ENCODE measurements at regions not wholly inside any gene's neighbourhood (a gene's known extent, or its start where the extent isn't known, plus 50 kb on each side); places are given as distances from the start of the nearest gene placed in this dataset.

- POLR2A ChIA-PET = no interaction called here
- peaks cover 9% of the 10 kb centered on the region for H3K27me3 ChIP-seq (ENCODE audit: control insufficient read depth, insufficient read depth, low read length)
- no peak for TF ChIP-seq CTCF (IDR thresholded peaks at IDR 0.05; ENCODE audit: low read depth, low read length)
- CTCF ChIA-PET = no interaction called here
- no peak overlapping the region for H3K27ac ChIP-seq (ENCODE audit: low read depth, low read length)
- no peak for DNase-seq (ENCODE audit: low read depth, low spot score)
- H3K9me3 ChIP-seq (ENCODE audit: control insufficient read depth, insufficient read depth, low read length) = no peaks in the 10 kb centered on the region; the same call in 1 of the 2 replicates
- H3K4me3 ChIP-seq (ENCODE audit: low read depth, low read length) = no peak overlapping the region
These were observed 108.1 kb upstream of the GJB6 start for GRCh38 chr13:20340136-20340758.

DNA sequence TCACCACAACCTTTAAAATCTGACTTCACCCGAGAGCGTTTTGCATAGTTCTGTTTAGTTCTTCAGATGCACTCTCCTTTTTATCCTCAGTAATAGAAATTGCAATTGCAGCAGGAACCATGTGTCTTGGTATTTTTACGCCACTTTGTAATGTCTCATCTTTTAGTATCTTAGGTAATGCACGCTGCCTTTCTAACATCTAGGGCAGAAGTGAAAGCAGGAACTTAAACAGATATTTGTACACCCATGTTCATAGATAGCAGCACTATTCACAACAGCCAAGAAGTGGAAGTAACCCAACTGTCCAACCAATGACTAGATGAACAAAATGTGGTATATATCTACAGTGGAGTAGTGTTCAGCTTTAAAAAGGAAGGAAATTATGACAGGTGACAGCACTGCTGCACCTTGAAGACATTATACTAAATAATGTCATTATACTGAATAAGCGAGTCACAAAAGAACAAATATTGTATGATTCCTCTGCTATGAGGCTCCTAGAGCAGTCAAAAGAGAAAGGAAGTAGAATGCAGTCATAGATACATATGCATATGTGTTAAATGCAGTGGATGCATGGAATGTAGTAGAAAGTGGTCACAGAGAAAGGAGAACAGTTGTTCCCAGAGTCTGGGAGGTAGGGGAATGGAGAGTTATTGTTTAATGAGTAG lies 105.9 kb upstream of the GJB6 start:
- H3K27ac ChIP-seq (ENCODE audit: low read depth, low read length) = no peak overlapping the region
- ChIA-PET CTCF (no interaction called here), POLR2A (no interaction called here)

DNA sequence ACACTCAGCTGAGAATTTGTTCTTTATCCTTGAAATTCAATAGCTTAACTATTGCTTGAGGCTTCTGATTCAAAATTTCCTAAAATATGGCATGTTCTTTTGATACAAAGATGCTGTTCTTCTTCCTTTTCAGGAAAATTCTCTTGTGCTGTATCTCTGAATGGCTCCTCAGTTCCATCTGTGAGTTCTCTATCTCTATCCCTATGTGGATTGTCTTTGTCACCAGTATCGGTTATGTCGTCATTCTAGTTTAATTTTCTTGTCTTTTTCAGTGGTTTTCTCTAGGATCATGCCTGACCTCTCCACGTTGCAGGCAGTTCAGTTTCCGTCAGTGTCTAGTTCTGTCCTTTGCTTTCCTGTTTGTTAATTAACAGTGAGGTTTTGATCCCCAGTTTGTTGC lies 104.6 kb upstream of the GJB6 start:
- CTCF ChIA-PET = no interaction called here

More for the DNA sequence above, 105.9 kb upstream of the GJB6 start:
- no peak for DNase-seq (ENCODE audit: low read depth, low spot score)
- Histone ChIP-seq H3K27me3 (ENCODE audit: control insufficient read depth, insufficient read depth, low read length) (peaks cover 13% of the 10 kb centered on the region), H3K9me3 (ENCODE audit: control insufficient read depth, insufficient read depth, low read length) (no peaks in the 10 kb centered on the region), H3K4me3 (ENCODE audit: low read depth, low read length) (no peak overlapping the region)
- TF ChIP-seq CTCF (IDR thresholded peaks at IDR 0.05; ENCODE audit: low read depth, low read length) = no peak

DNA sequence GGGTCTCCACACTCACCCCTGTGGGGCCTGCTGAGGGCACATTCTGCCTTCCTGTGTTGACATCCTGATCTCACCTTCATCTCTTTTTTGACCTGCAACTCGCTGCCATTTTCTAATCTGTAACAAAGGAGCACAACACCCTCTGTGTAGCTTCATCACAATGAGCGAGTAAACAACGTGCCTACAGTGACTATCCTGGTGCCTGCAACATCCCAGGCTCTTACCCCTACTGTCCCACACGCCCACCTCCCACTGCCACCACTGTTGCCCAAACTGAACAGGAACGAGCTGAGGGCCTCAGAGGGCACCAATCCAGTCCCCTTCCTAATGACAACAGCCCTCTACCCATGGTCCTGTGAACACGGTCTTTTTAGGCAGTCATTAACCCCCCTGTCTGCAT lies 102.2 kb upstream of the GJB6 start:
- no peak for TF ChIP-seq CTCF (IDR thresholded peaks at IDR 0.05; ENCODE audit: low read depth, low read length)
- H3K4me3 ChIP-seq (ENCODE audit: low read depth, low read length) = no peak overlapping the region
- no peaks in the 10 kb centered on the region for H3K9me3 ChIP-seq (ENCODE audit: control insufficient read depth, insufficient read depth, low read length)
- H3K27ac ChIP-seq (ENCODE audit: low read depth, low read length) = no peak overlapping the region
- no peak for DNase-seq (ENCODE audit: low read depth, low spot score)
- CTCF ChIA-PET = no interaction called here
- POLR2A ChIA-PET = no interaction called here
- H3K27me3 ChIP-seq (ENCODE audit: control insufficient read depth, insufficient read depth, low read length) = peaks cover 21% of the 10 kb centered on the region

More for the DNA sequence above, 104.6 kb upstream of the GJB6 start:
- no peak for TF ChIP-seq CTCF (IDR thresholded peaks at IDR 0.05; ENCODE audit: low read depth, low read length)
- Histone ChIP-seq H3K27ac (ENCODE audit: low read depth, low read length) (no peak overlapping the region), H3K27me3 (ENCODE audit: control insufficient read depth, insufficient read depth, low read length) (peaks cover 17% of the 10 kb centered on the region), H3K9me3 (ENCODE audit: control insufficient read depth, insufficient read depth, low read length) (no peaks in the 10 kb centered on the region), H3K4me3 (ENCODE audit: low read depth, low read length) (no peak overlapping the region)
- POLR2A ChIA-PET = no interaction called here
- DNase-seq (ENCODE audit: low read depth, low spot score) = no peak

DNA sequence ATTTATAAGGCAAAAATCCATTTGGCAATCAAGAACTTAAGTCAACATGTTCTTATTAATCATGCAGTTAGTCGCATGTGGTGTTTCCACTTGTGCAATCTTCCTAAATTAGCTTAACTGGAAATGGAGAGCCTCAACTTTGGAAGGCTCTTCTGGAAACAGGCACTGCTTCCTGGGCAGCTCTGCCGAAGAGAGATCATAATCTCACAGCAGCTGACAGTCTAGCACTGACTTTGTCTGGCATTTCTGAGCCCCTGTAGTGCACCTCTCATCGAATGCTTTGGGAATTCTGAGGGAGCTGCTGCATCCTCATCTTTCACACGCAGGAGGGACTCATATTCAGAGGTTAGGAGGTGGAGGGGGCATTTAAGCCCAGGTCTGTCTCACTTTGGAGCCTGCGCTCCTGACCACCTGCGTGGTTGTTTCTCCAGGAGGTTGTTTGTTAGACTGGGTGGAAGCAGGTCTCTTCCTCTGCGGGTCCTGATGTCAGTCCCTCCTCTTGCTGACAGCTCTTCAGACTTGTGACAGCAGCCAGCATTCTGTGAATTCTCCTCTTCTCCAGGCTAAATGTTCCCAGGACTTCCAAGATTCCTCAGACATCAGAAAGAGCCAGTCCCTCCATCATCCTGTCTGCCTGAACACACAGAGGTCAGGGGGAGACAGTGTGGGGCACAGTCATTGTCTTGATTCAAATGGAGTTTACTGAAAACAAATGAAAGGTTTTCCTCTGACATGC lies 100.4 kb upstream of the GJB6 start:
- no peak for DNase-seq (ENCODE audit: low read depth, low spot score)

More for the DNA sequence above, 100.4 kb upstream of the GJB6 start:
- no peaks in the 10 kb centered on the region for H3K9me3 ChIP-seq (ENCODE audit: control insufficient read depth, insufficient read depth, low read length)
- ChIA-PET POLR2A (no interaction called here), CTCF (no interaction called here)
- TF ChIP-seq CTCF (IDR thresholded peaks at IDR 0.05; ENCODE audit: low read depth, low read length) = no peak
- no peak overlapping the region for H3K27ac ChIP-seq (ENCODE audit: low read depth, low read length)
- H3K4me3 ChIP-seq (ENCODE audit: low read depth, low read length) = no peak overlapping the region
- peaks cover 22% of the 10 kb centered on the region for H3K27me3 ChIP-seq (ENCODE audit: control insufficient read depth, insufficient read depth, low read length)

Measured in AG04450 (cell line).